ENCODE measurements at regions not wholly inside any gene's neighbourhood (a gene's known extent, or its start where the extent isn't known, plus 50 kb on each side); places are given as distances from the start of the nearest gene placed in this dataset.
A peak's percentile ranks its signal among the peaks of the same experiment; 100 is the strongest.

DNA sequence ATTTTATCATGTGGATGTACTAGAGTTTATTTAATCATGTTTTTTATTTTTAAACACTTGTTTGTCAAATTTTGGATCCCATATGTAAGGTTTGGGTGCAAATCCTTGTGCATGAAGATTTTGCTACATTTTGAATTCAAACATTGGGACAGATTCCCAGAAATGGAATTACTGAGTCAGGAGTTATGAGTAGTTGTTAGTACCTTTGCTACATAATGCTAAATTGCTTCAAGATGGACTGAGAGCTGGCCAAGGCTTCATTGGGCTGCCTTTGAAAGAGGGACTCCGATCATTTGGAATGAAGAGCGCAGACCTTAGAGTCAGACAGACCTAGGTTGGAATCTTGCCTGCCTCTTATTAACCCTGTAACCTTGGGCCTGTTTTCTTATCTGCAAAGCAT, 154.9 kb upstream of the PWP1 start:
- peaks cover 8% of the 10 kb centered on the region for H3K9me3 ChIP-seq
- no peak overlapping the region for H3K4me3 ChIP-seq
- H3K36me3 ChIP-seq = no peaks in the 10 kb centered on the region
- H3K27me3 ChIP-seq = no peaks in the 10 kb centered on the region
- no peak for DNase-seq

DNA sequence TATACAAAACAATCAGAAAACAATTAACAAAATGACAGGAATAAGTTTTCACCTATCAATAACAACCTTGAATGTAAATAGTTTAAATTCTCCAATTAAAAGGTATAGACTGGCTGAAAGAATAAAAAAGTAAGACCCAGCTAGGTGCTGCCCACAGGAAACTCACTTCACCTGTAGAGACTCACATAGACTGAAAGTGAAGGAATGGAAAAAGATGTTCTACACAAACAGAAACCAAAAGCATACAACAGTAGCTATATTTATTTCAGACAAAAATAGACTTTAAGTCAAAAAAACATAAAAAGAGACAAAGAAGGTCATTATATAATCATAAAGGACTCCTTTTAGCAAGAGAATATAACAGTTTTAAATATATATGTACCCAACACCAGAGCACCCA, 152.4 kb upstream of the PWP1 start:
- H3K36me3 ChIP-seq = no peaks in the 10 kb centered on the region
- no peaks in the 10 kb centered on the region for H3K27me3 ChIP-seq
- DNase-seq = no peak
- H3K9me3 ChIP-seq = peaks cover 8% of the 10 kb centered on the region
- no peak overlapping the region for H3K4me3 ChIP-seq

DNA sequence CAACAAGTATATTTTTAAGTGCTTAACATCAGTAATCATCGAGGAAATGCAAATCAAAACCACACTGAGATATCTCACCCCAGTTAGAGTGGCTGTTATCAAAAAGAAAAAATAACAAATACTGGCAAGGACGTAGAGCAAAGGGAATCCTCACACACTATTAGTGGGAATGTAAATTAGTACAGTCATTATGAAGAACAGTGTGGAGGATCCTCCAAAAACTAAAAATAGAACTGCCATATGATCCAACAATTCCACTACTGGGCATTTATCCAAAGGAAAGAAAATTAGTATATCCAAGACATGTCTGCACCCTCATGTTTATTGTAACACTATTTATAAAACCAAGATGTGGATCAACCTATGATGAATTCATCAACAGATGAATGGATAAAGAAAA, 149.0 kb upstream of the PWP1 start:
- Histone ChIP-seq H3K36me3 (no peaks in the 10 kb centered on the region), H3K4me3 (no peak overlapping the region), H3K27me3 (no peaks in the 10 kb centered on the region), H3K9me3 (peaks cover 8% of the 10 kb centered on the region)
- DNase-seq = no peak

DNA sequence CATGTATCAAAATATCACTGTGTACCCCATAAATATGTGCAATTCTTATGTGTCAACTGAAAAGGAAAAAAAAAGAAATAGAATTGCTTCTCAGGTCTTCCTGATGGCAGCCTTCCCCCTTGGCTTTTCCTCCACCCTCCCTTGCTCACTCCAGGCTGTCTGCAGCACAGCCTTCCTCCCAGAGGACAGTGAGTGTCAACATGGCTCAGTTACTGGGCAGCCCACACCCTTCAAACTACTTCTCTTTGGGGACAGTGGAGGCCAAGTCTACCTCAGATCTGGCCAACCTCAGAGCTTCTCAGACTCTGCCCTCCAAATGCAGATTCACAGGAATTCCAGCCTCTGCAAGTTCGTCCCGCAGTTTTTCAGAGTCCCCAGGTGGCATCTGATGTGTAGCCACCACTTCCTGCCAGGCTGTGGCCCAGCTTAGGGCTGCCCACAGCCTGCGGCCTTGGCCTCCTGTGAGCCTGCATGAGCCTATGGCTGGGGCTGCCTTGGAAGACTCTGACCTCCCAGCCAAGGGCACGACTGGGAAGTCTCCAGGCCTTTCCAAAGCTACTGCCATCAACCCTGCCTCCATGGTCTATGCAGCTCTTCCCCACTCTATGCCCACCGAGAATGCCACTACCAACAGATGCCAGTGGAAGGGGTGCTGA, 148.0 kb upstream of the PWP1 start:
- Histone ChIP-seq H3K4me3 (no peak overlapping the region), H3K36me3 (no peaks in the 10 kb centered on the region), H3K27me3 (no peaks in the 10 kb centered on the region), H3K9me3 (peaks cover 8% of the 10 kb centered on the region)
- DNase-seq = no peak

DNA sequence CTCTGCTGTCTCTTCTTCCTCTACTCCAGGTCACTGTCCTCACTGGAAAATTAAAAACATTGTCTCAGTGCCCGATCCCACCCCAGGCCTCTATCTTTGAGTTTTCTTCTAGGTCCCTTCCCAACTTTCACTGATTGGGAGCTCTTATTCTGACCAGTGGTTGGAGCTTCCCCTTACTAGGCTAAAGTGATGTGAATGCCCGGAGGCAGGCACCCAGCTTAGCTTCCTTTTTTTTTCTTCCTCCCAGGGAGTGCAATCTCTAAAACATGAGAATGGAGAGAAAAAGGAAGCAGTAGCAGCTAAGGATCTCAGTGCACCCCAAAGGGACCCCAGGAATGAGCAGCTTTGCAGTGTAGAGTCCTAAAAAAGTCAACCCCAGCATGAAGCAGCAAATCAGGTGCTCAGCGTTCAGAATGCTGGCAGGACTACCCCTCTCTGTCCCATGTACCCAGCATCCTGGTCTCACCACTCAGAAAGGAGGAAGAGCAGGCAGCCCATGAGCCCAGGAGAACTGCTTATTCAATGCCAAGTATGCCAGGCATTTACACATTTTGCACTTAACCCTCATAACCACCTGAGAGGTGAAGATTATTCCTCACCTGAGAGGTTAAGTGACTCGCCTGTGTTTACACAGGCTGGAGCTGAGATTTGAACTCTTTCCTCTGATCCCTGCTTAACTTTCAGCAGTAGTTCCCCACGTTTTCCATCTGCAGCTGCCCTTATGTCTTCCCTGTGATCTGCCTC, 146.2 kb upstream of the PWP1 start:
- 0 out of 2 replicates have a peak, but pooled peaks cover 1% of the 10 kb centered on the region for H3K9me3 ChIP-seq
- DNase-seq = no peak

DNA sequence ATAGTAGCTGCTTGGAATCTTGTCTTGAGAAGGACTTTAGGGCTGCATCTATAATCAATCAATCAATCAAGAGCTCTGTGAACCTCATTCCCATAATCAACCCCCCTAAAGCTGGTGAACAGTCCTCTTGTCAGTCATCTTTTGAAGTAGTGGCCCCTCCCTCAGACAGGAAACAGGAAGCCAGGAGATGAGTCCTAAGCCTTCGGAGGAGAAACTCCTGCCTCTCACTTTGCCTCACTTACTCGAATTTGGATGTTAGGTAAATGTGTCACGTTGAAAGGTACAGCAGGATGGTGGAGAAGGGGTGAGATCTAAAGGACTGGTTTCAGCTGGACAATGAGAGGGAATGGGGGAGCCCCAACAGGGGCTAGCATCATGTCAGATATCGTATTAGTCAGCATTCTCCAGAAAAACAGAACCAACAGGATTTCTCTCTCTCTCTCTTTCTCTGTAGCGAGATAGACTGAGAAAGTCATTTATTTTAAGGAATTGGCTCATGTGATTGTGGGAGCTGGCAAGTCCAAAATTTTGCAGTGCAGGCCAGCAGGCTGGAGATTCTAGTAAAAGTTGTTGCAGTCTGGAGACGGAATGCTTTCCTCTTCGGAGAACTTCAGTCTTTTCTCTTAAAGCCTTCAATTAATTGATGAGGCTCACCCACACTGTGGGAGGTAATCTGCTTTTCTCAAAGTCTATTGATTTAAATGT, 144.4 kb upstream of the PWP1 start:
- no peak for DNase-seq
- H3K9me3 ChIP-seq = no peaks in the 10 kb centered on the region
- H3K36me3 ChIP-seq = no peaks in the 10 kb centered on the region
- no peak overlapping the region for H3K4me3 ChIP-seq
- H3K27me3 ChIP-seq = no peaks in the 10 kb centered on the region

More for the DNA sequence above, 146.2 kb upstream of the PWP1 start:
- Histone ChIP-seq H3K36me3 (no peaks in the 10 kb centered on the region), H3K27me3 (no peaks in the 10 kb centered on the region), H3K4me3 (no peak overlapping the region)

DNA sequence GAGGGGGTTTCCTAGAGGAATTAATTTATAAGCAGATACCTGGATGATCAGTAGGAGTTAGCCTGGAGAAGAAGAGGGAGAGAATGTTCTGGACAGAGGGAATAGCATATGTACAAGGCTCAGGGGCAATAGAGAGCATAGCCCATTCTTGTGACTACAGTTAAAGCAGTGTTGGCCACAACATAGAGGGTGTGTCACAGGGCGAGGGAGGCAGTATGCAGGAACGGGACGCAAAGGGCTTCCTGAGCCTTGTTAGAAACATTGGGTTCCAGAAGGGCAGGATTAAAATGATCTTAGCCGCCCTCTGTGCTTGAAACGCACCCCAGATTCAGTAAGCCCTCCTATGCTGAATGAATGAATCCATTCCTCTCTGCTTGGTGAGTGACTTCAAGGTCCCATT, 142.2 kb upstream of the PWP1 start:
- no peak overlapping the region for H3K4me3 ChIP-seq
- H3K36me3 ChIP-seq = no peaks in the 10 kb centered on the region
- no peaks in the 10 kb centered on the region for H3K9me3 ChIP-seq
- no peak for DNase-seq
- no peaks in the 10 kb centered on the region for H3K27me3 ChIP-seq

DNA sequence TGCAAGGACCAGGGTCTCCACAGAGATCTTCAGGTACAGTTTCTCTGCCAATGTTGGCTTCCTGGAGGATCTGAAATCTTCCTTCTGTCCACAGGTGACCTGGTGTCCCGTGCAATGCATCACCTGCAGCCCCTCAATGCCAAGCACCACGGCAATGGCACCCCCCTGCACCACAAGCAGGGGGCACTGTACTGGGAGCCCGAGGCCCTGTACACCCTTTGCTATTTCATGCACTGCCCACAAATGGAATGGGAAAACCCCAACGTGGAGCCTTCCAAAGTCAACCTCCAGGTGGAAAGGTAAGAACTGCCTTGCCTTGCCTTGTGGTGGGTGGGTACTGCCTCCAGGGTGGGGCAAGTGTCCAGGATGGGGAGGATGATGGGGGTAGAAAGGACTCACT, 141.8 kb upstream of the PWP1 start:
- Histone ChIP-seq H3K9me3 (no peaks in the 10 kb centered on the region), H3K36me3 (no peaks in the 10 kb centered on the region), H3K27me3 (no peaks in the 10 kb centered on the region), H3K4me3 (no peak overlapping the region)
- no peak for DNase-seq

DNA sequence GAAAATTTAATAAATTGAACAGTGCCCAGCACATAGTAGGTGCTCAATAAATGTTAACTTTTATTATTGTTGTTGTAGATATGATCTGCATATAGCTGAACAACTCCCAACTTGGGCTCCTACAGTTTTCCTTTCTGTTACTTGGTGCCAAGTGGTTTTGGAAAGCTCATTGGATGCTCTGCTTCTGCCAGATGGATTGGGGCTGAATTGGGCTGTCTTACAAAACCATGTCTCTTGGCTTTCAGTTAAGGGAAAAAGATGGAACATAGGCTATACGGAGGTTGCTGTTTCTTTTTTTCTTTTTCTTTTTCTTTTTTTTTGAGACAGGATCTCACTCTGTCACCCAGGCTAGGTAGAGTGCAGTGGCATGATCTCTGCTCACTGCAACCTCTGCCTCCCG, 140.7 kb upstream of the PWP1 start:
- DNase-seq = peak; percentile 43
- no peaks in the 10 kb centered on the region for H3K27me3 ChIP-seq
- H3K4me3 ChIP-seq = no peak overlapping the region
- no peaks in the 10 kb centered on the region for H3K9me3 ChIP-seq
- no peaks in the 10 kb centered on the region for H3K36me3 ChIP-seq

DNA sequence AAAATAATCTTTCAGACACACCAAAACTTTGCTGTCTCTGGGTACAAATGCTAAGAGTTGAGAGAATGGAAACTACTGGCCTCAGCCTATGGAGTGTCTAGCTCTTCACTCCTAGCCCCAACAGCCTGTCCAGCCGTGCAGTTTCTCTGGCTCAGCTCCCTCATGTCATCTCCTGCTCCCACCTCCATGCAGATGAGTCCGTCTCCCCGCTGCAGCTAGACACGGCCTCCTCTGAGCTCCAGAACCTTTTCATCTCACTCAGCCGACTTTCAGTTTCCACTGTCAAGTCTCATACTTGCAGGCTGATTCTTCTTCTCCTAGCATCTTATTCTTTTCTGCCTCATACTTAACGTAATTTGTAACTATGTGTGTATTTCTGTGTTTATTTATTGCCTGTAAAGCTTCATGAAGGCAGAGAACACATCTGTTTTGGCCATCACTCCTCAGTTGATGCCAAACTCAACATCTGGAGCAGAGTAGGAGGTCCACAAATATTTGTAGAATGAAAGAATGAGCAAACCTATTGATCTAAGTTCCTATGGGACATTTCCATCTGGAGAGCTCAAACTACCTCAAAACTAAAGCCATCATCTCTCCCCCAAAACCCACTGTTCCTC, 139.8 kb upstream of the PWP1 start:
- no peaks in the 10 kb centered on the region for H3K9me3 ChIP-seq
- no peaks in the 10 kb centered on the region for H3K27me3 ChIP-seq
- no peaks in the 10 kb centered on the region for H3K36me3 ChIP-seq
- no peak overlapping the region for H3K4me3 ChIP-seq
- peak; percentile 9 for DNase-seq

DNA sequence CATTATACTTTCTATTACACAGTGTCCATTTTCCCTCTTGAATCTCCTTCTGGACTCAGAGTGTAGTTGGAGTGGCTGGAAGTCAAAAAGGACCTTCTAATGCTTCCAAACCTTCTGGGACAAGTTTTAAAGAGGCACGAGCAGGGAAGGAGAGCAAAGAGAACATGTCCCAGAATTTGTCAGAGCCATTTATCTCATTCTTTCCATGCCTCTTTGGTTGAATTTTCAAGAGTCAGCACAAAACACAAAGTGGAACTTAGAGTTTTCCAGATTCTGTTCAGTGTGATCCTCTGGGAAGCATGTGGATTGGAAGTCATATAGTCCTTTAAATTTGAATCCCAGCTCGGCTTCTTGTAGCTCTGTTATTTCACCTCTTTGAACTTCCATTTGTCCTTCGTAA, 138.2 kb upstream of the PWP1 start:
- Histone ChIP-seq H3K4me3 (no peak overlapping the region), H3K27me3 (no peaks in the 10 kb centered on the region), H3K36me3 (no peaks in the 10 kb centered on the region), H3K9me3 (no peaks in the 10 kb centered on the region)
- no peak for DNase-seq

DNA sequence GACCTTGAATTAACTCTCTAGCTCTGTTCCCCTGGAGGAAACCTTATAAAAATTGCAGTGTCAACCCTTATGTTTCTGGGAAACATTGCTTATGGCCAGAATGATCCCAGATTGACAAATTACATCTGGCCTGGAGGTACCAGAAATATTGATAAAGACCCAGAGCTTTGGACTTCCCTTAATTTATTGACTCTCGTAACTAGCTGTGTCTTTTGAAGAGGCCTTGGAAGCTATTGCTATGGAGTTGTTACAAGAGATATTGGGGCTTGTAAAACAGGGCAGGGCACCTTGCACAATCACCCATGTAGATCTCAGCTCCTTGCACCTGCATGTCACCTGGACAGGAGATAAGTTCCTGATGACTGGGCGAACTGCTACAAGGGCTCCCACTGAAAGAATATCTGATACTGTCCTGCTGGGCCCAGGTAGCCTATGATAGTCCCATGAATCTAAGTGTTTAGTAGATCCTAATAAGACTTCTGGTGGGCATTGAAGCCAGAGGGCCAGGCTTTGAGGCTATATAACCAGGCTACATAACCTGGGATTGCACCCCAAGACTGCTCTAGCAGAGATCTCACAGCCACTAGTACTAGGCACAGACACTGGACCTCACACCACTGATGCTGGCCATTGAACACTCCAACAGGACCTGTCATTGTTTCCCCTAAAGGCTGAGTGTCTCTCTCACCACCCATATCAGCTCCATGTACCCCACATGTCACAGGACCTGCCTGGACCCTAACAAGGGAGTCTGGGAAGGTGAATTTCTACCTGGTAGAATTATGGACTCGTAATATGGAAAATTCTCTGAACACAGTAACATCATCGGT, 135.7 kb upstream of the PWP1 start:
- no peaks in the 10 kb centered on the region for H3K36me3 ChIP-seq
- DNase-seq = no peak
- H3K27me3 ChIP-seq = no peaks in the 10 kb centered on the region
- no peak overlapping the region for H3K4me3 ChIP-seq
- H3K9me3 ChIP-seq = no peaks in the 10 kb centered on the region

DNA sequence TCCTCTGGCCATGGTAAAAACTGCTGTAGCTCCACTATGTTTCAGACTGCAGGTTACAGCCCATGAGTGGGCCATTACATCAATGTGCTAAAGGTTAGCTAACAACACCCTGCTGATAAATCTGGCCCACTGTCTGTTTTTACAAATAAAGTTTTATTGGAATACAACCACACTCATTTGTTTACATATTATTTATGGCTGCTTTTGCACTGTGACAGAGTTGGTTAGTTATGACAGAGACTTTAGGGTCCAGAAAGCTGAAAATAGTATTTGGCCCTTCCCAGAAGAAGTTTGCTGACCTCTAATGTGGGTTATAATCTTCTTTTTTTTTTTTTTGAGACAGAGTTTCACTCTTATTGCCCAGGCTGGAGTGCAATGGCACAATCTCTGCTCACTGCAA, 134.2 kb upstream of the PWP1 start:
- Histone ChIP-seq H3K9me3 (no peaks in the 10 kb centered on the region), H3K36me3 (no peaks in the 10 kb centered on the region), H3K4me3 (no peak overlapping the region), H3K27me3 (no peaks in the 10 kb centered on the region)
- DNase-seq = no peak

DNA sequence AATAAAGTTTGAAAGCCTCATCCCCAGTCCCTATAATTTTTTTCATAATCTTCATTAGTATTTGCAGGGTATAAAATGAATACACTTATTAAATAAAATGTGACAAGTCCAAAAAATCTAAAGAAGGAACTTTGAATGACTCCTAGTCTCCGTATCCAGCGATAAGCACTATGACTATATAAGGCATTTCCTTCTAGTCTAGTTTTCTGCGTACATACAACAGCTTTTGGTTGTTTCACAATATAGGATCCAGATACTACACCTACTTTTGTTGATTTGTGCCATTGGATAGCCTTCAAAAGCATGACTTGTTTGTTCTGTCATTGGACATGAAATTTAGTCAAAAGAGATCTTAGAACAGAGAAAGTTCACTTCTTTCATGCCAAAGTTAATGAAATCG, 133.3 kb upstream of the PWP1 start:
- Histone ChIP-seq H3K4me3 (no peak overlapping the region), H3K36me3 (no peaks in the 10 kb centered on the region), H3K9me3 (no peaks in the 10 kb centered on the region), H3K27me3 (no peaks in the 10 kb centered on the region)
- DNase-seq = no peak

DNA sequence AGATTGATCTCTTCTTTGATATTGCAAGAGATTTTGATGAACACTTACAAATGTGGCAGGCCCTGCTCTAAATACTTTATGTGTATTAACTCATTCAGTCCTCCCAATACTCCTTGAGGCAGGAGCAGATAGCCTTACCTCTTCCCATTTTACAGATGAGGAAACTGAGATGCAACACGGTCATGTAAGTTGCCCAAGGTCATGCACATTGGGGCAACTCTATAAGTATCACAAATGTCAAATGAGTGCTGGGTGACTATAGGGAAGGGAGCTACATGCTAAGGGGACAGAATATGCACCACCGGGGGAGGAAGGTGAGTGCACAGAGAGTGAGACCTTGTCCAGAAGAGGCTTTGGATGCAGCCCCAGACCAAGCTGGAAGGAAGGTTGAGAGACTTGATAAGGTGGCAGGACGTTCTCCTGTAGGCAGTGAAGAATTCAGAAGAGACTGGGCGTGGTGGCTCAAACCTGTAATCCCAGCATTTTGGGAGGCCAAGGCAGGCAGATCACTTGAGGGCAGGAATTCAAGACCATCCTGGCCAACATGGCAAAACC, 132.3 kb upstream of the PWP1 start:
- no peak for DNase-seq
- H3K4me3 ChIP-seq = no peak overlapping the region

DNA sequence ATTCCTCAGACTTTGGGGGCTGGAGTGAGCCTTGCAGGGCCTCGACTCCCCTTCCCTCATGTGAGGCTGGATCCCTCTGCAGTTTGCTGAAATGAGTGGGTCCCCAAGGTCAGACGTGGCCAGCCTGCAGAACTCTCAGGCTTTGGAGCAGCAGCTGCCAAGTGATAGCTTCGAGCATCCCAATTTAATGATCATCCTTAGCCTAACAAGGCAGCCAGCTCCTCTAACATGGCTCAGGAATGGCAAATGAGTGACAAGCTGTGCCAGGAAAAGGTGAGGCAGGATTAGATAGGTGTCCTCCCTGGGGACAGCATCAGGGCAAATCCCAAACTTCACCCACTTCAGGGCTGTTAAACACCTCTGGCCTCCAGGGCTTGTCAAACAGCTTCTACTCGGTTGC, 130.7 kb upstream of the PWP1 start:
- H3K36me3 ChIP-seq = no peaks in the 10 kb centered on the region

More for the DNA sequence above, 132.3 kb upstream of the PWP1 start:
- no peaks in the 10 kb centered on the region for H3K9me3 ChIP-seq
- no peaks in the 10 kb centered on the region for H3K36me3 ChIP-seq
- no peaks in the 10 kb centered on the region for H3K27me3 ChIP-seq

More for the DNA sequence above, 130.7 kb upstream of the PWP1 start:
- DNase-seq = no peak
- no peaks in the 10 kb centered on the region for H3K9me3 ChIP-seq
- no peaks in the 10 kb centered on the region for H3K27me3 ChIP-seq
- no peak overlapping the region for H3K4me3 ChIP-seq
